CD4-positive, alpha-beta T cell treated with Interleukin-12 subunit alpha and Interleukin-12 subunit beta, for 1 hour (primary cell): ENCODE measurements at regions not wholly inside any gene's neighbourhood (a gene's known extent, or its start where the extent isn't known, plus 50 kb on each side); places are given as distances from the start of the nearest gene placed in this dataset.
"Not testable (repeated sequence)": the region's sequence is repeated elsewhere in the genome, so short reads cannot be mapped to it uniquely, and the experiment has no call there.

Experiments used
- DNase-seq: peaks from one replicate; pipeline ENCODE4 v3.0.0-alpha.2; 2020

GRCh38 chr14:22124073-22124613 lies 450.5 kb upstream of the OR4E1 start:
- DNase-seq: no peak

DNA sequence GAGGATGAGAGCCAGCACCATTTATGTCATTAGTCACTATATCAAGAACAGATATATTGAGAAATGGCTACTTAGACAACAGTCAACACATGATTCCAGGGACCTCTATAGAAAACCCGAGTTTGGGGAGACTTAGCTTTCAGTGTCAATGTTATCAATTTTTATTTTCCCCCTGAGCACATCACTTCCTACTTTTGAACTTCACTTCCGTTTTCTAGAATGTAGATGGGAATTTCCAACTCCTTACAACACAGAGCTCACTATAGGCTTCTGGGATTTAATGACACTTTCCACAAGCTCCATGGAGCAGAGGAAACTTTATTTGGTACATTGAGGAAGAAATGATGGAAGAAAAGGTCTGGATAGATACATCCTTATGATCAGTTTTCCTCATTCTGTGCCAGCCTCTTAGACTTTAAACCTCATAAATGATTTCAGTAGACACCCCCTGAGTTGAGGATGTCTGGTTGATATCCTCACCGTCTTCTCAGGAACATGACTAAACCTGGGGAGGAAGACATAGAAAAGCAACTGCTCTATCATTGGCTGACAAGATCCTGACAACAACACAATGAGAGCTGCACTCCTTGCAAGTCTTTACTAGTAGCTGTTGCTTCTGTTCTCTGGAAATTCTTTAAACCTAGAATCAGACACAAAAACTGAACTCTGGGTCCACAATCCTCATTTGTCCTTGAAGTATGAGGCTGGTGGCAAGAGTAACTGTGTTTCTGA lies 449.4 kb upstream of the OR4E1 start:
- peak; percentile 24 for DNase-seq

- DNase-seq: peak; percentile 37
These were observed 448.7 kb upstream of the OR4E1 start for GRCh38 chr14:22122227-22122818.

DNA sequence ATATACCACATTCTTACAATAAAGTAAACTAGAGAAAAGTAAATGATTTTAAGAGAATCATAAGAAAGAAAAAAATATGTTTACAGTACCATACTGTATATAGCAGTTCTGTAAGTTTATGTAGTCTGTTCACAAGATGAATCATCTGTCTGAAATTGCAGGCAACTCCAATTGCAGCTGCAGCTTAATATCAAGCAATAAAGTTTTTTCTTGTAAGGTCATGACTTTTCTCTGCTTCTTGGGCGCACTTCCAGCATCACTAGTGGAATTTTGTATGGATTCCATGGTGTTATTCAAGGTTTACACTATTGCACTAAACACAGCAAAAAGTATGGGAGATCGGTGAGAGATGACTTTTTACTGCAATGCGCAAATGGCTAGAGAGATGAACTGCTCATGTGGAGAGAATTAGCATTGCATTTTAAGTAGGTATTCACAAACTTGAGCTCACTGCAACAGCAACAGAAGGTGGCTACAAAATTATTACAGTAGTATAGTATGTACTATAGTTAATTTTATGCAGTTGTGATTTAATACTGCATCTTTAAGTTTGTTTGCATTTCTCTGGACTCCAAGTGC lies 445.4 kb upstream of the OR4E1 start:
- DNase-seq: no peak

DNA sequence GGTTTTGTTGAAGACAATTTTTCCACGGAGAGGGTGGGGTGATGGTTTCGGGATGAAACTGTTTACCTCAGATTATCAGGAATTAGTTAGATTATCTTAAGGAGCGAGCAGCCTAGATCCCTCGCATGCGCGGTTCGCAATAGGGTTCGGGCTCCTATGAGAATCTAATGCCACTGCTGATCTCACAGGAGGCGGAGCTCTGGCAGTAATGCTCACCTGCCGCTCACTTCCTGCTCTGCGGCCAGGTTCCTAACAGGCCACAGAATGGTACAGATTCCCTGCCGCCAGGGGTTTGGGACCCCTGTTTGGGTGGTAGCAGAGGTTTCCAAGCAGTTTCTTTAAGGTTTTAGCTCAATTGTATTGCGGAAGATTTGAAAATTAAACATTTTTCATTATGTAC lies 439.8 kb upstream of the OR4E1 start:
- DNase-seq: no peak

DNA sequence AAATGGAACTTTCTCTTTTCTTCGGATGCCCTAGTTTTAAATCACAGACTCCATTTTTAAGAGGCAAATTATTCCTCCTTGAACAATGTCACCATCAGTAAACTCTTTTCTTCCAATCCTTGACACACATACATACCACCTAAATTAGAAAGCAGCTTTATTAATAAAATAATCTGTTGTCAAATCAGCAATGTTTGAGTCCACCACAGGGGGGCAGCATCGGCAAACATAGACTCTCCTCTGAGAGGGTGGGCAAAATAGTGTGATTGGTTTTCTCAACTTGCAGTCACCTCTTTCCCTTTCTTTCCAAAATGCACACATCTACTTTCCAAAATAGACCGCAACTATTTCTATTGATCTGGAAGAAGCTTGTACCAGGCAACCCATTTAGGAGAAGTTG lies 438.4 kb upstream of the OR4E1 start:
- DNase-seq: peak; percentile 50

- DNase-seq: no peak
These were observed 434.1 kb upstream of the OR4E1 start for GRCh38 chr14:22107753-22108152.

DNA sequence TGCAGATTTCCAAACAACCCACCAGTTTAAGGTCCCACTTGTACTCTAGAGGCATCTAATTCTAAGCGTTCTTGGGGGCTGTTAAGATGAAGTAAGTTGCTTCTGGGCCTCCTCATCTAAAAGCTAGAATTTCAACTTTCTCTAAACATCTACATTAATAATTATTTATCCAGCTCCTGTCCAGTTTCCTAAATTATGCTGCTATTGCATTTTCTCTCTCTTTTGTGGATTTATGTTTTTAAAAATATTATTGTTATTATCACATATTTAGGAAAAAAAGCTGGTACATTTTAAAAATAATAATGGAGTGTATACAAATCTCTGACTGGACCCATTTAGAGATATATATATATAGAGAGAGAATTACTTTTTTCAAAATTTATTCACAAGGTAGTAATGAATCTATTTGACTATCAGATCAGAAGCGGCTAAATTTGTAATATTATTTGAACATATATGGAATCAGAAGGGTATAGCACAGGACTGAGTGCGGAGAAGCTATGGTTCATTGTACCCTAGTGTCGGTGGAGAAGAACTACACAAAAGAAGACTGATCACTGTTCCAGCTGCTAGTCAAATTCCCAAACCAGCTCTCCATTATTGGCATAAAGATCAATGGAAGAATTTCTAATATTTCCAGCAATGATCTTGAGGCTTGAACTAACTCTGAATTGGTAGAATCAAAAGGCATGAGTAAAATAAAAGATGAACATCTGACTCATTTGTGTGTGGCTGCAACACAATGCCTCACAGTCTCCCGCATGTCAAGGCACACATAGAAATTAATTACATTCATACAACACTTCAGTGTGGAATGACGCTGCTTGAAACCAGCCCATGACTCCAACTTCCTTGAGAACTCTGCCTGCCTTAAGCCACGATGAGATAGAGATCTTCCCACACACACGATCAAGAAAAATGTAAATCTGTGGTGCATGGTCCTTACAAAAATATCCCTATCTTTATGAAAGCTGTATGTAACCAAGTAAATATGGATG lies 433.4 kb upstream of the OR4E1 start:
- no peak for DNase-seq

- no peak for DNase-seq
These were observed 432.0 kb upstream of the OR4E1 start for GRCh38 chr14:22105624-22106006.

DNA sequence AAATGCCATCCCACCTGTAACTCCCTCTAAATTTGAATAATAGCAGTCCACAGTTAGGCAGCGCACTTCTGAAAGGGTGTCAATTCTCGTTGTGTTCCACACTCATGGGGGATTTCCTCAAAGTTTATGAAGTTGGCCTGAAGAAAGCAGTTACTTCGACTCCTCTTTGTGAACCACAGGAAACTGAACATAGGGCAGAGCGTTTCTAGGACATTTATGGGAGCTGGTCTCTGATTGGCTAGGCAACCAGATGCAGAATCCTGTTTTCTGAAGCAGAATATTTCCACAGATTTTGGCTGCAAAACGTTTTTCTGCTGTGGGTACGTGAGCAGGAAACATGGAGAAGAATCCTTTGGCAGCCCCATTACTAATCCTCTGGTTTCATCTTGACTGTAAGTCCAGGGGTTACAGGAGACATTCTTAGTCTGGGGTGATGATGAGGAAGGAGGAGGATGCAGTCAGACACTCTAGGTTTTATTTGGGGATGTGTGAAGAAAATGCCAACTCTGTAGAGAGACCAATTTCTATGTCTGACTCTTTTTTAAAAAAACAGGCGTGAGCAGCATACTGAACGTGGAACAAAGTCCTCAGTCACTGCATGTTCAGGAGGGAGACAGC lies 431.5 kb upstream of the OR4E1 start:
- peak; percentile 32 for DNase-seq

GRCh38 chr14:22100764-22101120 lies 427.1 kb upstream of the OR4E1 start:
- not testable (repeated sequence) for DNase-seq

DNA sequence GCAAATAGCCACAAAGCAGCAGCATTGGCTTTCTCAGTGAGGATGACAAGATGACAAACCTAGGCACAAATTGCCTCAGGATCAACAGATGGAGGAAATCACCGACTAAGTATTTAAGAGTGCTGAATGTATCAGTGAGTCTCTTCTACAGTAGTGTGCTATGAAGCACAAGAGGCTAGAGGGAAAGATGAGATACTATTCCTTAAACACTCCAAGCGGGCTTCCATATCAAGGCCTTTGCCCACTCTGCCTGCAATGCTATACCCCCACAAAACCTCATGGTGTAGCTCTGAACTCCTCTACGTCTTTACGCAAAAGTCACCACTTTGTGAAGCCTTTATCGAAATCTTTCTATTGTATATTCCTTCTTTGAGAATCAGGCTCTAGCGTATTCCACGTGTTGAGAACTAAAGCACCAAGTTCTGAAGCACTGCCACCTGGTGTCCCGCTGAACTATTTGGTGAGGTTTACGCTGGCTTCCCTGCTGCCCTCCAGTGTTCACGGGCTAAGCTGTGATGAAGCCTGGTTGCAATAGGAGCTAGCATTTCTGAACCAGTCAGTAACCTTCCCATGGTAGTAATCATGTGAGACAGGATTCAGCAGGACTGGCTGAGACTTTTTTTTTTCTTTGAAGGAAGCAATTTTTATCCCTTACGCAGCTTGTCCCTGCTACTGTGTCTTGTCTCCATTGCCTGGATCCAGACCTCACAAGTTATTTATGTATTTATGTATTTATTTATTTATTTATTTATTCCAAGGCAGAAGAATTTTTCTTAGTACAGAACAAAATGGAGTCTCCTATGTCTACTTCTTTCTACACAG lies 426.5 kb upstream of the OR4E1 start:
- DNase-seq: peak; percentile 66

GRCh38 chr14:22098435-22098834 lies 424.8 kb upstream of the OR4E1 start:
- no peak for DNase-seq

DNA sequence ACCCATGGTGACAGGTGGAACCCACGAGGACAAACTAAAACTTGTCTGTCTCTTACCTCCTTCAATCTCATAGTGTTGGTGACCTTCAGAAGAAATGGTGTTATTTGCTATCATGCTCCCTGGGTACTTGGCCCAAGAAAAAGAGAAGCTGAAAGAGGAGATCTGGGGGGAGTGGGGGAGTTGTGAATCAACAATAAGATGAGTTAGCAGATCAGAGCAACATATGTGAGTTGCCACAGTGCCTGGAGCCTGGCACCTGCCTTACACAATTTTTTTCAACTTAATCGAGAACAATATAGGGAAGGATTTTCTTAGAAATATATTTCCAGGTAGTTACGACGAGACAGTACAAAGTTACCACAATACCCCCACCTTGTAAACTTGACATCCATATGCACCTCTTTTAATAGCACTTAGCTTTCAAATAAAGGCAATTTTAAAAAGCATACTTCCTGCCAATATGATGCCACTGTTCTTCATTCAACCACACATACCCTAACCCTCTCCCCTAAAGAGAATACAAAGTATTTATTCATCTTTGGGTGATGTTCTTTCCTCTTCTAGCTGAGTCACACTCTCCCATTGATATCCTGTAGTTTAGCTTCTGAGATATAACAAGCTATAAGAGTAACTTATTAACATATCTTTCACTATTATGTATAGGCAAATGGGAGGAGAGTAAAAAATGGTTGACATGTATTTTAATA lies 424.1 kb upstream of the OR4E1 start:
- no peak for DNase-seq

- DNase-seq: no peak
These were observed 423.5 kb upstream of the OR4E1 start for GRCh38 chr14:22097072-22097471.

DNA sequence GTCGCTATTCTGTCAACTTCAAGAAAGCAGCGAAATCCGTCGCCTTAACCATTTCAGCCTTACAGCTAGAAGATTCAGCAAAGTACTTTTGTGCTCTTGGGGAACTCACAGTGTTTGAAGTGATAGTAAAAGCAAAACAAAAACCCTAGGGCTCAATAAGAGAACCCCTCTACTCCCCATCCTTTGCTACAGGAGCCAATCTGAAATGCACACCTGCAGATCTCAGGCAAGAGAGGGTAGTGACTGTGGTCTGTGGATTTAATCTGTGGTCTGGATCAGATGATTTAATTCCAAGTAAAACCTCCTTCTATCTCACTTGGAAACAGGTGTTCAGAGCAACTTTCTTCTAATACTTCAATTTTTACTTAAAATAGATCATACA lies 422.9 kb upstream of the OR4E1 start:
- DNase-seq: peak; percentile 33

- DNase-seq: peak; percentile 34
These were observed 422.4 kb upstream of the OR4E1 start for GRCh38 chr14:22095860-22096513.

DNA sequence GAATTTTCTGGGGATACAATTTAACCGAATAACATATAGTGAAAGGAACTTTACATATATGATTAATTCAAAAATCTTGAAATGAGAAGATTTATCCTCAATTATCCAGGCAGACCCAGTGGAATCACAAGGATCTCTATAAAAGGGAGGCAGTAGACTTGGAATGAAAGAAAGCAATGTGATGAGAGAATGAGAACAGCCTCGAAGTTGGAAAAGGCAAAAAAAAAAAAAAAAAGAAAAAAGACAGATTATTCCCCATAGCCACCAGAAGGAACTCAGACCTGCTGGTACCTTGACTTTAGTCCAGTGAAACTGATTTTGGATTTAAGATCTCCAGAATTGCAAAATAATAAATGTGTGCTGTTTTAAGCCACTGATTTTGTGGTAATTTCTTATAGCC lies 416.3 kb upstream of the OR4E1 start:
- no peak for DNase-seq

DNA sequence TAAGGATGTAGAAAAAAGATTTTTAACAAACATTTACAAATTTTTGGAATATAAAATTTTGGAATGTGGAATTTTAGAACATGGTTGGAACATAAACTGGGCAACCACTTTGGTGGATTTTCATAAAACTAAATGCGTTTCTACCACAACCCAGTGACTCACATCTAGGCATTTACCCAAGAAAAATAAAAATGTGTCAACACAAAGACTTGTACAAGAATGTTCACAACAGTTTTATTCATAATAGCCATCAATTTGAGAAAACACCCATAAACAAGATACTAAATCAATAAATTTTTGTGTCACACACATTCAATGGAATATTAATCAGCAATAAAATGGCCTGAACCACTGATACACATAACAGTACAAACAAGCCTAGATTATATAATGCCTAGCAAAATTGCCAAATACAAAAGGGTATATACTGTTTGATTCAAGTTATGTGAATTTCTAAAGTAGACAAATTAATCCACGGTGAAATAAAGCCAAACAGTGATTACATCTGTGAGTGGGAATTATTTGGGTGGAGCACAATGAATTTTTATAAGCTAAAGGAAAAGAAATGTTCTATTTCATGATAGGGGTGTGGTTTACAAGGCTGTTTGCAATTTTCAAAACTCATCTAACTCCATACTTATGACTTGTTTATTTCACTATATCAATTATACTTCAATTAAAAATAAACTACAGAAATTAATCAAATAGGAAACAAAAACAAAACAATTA lies 415.2 kb upstream of the OR4E1 start:
- DNase-seq: no peak

GRCh38 chr14:22086131-22086530 lies 412.5 kb upstream of the OR4E1 start:
- no peak for DNase-seq
